GM23338 (cell line): ENCODE measurements at regions not wholly inside any gene's neighbourhood (a gene's known extent, or its start where the extent isn't known, plus 50 kb on each side); places are given as distances from the start of the nearest gene placed in this dataset.

Experiments
- ATAC-seq: fragments of 200-7000 bp; cut with Tn5 transposase; 3 replicates; pipeline ENCODE4 v1.9.1; 2020
- DNase-seq: peaks from one replicate; pipeline ENCODE4 v3.0.0-alpha.2; 2015; ENCODE audit warnings: low spot score
- H2AFZ ChIP-seq: fragments of 200-600 bp; sonication (generic); 2 replicates; pipeline ENCODE4 v1.8.0; 2016; ENCODE audit warnings: antibody characterized with exemption, mild to moderate bottlenecking, moderate library complexity
- H3F3A ChIP-seq: fragments of 200-600 bp; sonication (generic); replicated peaks from 2 replicates; pipeline ENCODE4 v1.8.0; 2017; ENCODE audit warnings: antibody characterized with exemption, mixed run types, low read depth
- H3K27ac ChIP-seq: fragments of 200-600 bp; sonication (generic); 2 replicates; pipeline ENCODE4 v1.6.1; 2016; ENCODE audit warnings: low read depth
- H3K27me3 ChIP-seq: fragments of 200-600 bp; sonication (generic); 2 replicates; pipeline ENCODE4 v1.8.0; 2016; ENCODE audit warnings: mild to moderate bottlenecking, mixed run types, moderate library complexity; ENCODE audit not compliant: insufficient read depth
- H3K36me3 ChIP-seq: fragments of 200-600 bp; sonication (generic); 2 replicates; pipeline ENCODE4 v1.8.0; 2016; ENCODE audit warnings: mild to moderate bottlenecking; ENCODE audit not compliant: insufficient read depth
- H3K4me1 ChIP-seq: fragments of 200-600 bp; sonication (generic); 2 replicates; pipeline ENCODE4 v1.8.0; 2016; ENCODE audit warnings: mild to moderate bottlenecking, moderate library complexity; ENCODE audit not compliant: insufficient read depth
- H3K4me2 ChIP-seq: fragments of 200-600 bp; sonication (generic); 2 replicates; pipeline ENCODE4 v1.7.1; 2017; ENCODE audit warnings: mixed run types
- H3K4me3 ChIP-seq: fragments of 200-600 bp; sonication (generic); 2 replicates; pipeline ENCODE4 v1.6.1; 2016; ENCODE audit warnings: mixed run types
- H3K79me2 ChIP-seq: fragments of 200-600 bp; sonication (generic); replicated peaks from 2 replicates; pipeline ENCODE4 v1.8.0; 2017; ENCODE audit warnings: mild to moderate bottlenecking; ENCODE audit not compliant: insufficient read depth
- H3K9me2 ChIP-seq: fragments of 200-600 bp; sonication (generic); 2 replicates; pipeline ENCODE4 v1.8.0; 2017; ENCODE audit not compliant: insufficient read depth
- H4K20me1 ChIP-seq: fragments of 200-600 bp; sonication (generic); replicated peaks from 2 replicates; pipeline ENCODE4 v1.8.0; 2017; ENCODE audit warnings: mild to moderate bottlenecking; ENCODE audit not compliant: insufficient read depth
- H3K27ac Mint-ChIP-seq: 2 replicates; pipeline ENCODE4 v1.8.0; 2020; ENCODE audit warnings: inconsistent platforms, mild to moderate bottlenecking, moderate library complexity, mixed read lengths
- H3K27me3 Mint-ChIP-seq: 3 replicates; pipeline ENCODE4 v1.8.0; 2022; ENCODE audit warnings: low read depth, mild to moderate bottlenecking, moderate library complexity, mixed read lengths, inconsistent platforms; ENCODE audit not compliant: insufficient read depth, poor library complexity
- H3K36me3 Mint-ChIP-seq: 3 replicates; pipeline ENCODE4 v1.8.0; 2021; ENCODE audit warnings: low read depth, mild to moderate bottlenecking, inconsistent platforms, moderate library complexity, mixed read lengths
- H3K4me1 Mint-ChIP-seq: 3 replicates; pipeline ENCODE4 v1.8.0; 2020; ENCODE audit warnings: mild to moderate bottlenecking, inconsistent platforms, mixed read lengths
- H3K4me3 Mint-ChIP-seq: 3 replicates; pipeline ENCODE4 v1.8.0; 2021; ENCODE audit warnings: moderate library complexity, mild to moderate bottlenecking, inconsistent platforms, mixed read lengths
- H3K9me3 Mint-ChIP-seq: 3 replicates; pipeline ENCODE4 v1.8.0; 2020; ENCODE audit warnings: moderate library complexity, mild to moderate bottlenecking, inconsistent platforms, mixed read lengths
- ETS1 ChIP-seq: IDR thresholded peaks from 2 replicates; pipeline ENCODE4 v1.6.1; 2016; ENCODE audit warnings: antibody characterized with exemption
- EZH2 ChIP-seq: fragments of 200-600 bp; sonication (generic); IDR thresholded peaks from one replicate; pipeline ENCODE4 v1.8.0; 2017; ENCODE audit warnings: antibody characterized with exemption, mild to moderate bottlenecking, low read depth; ENCODE audit not compliant: unreplicated experiment
- EZH2phosphoT487 ChIP-seq: fragments of 200-600 bp; sonication (generic); IDR thresholded peaks from one replicate; pipeline ENCODE4 v1.8.1; 2018; ENCODE audit warnings: antibody characterized with exemption; ENCODE audit not compliant: unreplicated experiment
- JUNB ChIP-seq: IDR thresholded peaks from one replicate; pipeline ENCODE4 v1.6.1; 2016; ENCODE audit warnings: antibody characterized with exemption; ENCODE audit not compliant: unreplicated experiment
- NANOG ChIP-seq: IDR thresholded peaks from 2 replicates; pipeline ENCODE4 v1.6.1; 2016; ENCODE audit warnings: antibody characterized with exemption, borderline replicate concordance
- REST ChIP-seq: IDR thresholded peaks from one replicate; pipeline ENCODE4 v1.6.1; 2018; ENCODE audit warnings: antibody characterized with exemption; ENCODE audit not compliant: unreplicated experiment
- STAT1 ChIP-seq: IDR thresholded peaks from one replicate; pipeline ENCODE4 v1.6.1; 2016; ENCODE audit warnings: antibody characterized with exemption; ENCODE audit not compliant: unreplicated experiment
- ZNF331 ChIP-seq: fragments of 250-450 bp; sonication (Bioruptor Pico); IDR thresholded peaks from 2 replicates; pipeline ENCODE4 v1.5.0; 2020; ENCODE audit warnings: low read depth, mild to moderate bottlenecking, moderate library complexity
- ZNF462 ChIP-seq: fragments of 250-450 bp; sonication (Bioruptor Pico); IDR thresholded peaks from 2 replicates; pipeline ENCODE4 v1.5.0; 2020; ENCODE audit warnings: mild to moderate bottlenecking, moderate library complexity
- TF ChIP-seq, protein P1 (sequence below), 2 experiments: fragments of 200-600 bp in 1 of 2; sonication (generic) in 1 of 2; conservative IDR thresholded peaks; 2 replicates each; pipeline versions ENCODE4 v1.5.1 to v1.6.1; 2016 to 2017; ENCODE audit warnings: antibody characterized with exemption in 2 of 2, low read depth in 2 of 2, mild to moderate bottlenecking in 2 of 2, moderate library complexity in 1 of 2

- TF ChIP-seq, protein P1, sequence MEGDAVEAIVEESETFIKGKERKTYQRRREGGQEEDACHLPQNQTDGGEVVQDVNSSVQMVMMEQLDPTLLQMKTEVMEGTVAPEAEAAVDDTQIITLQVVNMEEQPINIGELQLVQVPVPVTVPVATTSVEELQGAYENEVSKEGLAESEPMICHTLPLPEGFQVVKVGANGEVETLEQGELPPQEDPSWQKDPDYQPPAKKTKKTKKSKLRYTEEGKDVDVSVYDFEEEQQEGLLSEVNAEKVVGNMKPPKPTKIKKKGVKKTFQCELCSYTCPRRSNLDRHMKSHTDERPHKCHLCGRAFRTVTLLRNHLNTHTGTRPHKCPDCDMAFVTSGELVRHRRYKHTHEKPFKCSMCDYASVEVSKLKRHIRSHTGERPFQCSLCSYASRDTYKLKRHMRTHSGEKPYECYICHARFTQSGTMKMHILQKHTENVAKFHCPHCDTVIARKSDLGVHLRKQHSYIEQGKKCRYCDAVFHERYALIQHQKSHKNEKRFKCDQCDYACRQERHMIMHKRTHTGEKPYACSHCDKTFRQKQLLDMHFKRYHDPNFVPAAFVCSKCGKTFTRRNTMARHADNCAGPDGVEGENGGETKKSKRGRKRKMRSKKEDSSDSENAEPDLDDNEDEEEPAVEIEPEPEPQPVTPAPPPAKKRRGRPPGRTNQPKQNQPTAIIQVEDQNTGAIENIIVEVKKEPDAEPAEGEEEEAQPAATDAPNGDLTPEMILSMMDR (conservative IDR thresholded peaks at IDR 0.05; ENCODE audit: low read depth in 2 of 2), result no peak
- TF ChIP-seq NANOG (no peak), EZH2 (no peak)
Measured at GRCh38 chr9:99375481-99375880, 153.4 kb downstream of the SEC61B start (continued).

- H3K4me1 Mint-ChIP-seq, result peaks cover 7% of the 10 kb centered on the region; the same call in 2 of the 3 replicates
- Histone ChIP-seq H3F3A (no peaks in the 10 kb centered on the region), H3K36me3 (no peaks in the 10 kb centered on the region), H3K4me1 (no peaks in the 10 kb centered on the region), H3K4me3 (no peak overlapping the region), H2AFZ (peak overlapping the region; percentile 32; the same call in 1 of the 2 replicates), H3K27ac (no peak overlapping the region), H3K27me3 (no peaks in the 10 kb centered on the region), H3K79me2 (no peaks in the 10 kb centered on the region), H4K20me1 (no peaks in the 10 kb centered on the region), H3K4me2 (no peak overlapping the region), H3K9me2 (no peaks in the 10 kb centered on the region; the same call in 1 of the 2 replicates)
- no peaks in the 10 kb centered on the region for H3K36me3 Mint-ChIP-seq
- no peaks in the 10 kb centered on the region for H3K9me3 Mint-ChIP-seq
- DNase-seq (peak; percentile 28), ATAC-seq (peak; percentile 60)
- no peak overlapping the region for H3K4me3 Mint-ChIP-seq
- H3K27ac Mint-ChIP-seq, result 0 out of 2 replicates have a peak overlapping the region, but pooled peaks have one; percentile 33
- H3K27me3 Mint-ChIP-seq, result no peaks in the 10 kb centered on the region
- TF ChIP-seq NANOG, result no peak
- TF ChIP-seq ETS1, result no peak
- no peak for TF ChIP-seq ZNF462 (CRISPR knock-in tag)
- TF ChIP-seq REST, result no peak
- TF ChIP-seq EZH2, result no peak
- no peak for TF ChIP-seq ZNF331 (CRISPR knock-in tag)
- no peak for TF ChIP-seq EZH2phosphoT487
- no peak for TF ChIP-seq STAT1
- TF ChIP-seq JUNB, result no peak
Measured at GRCh38 chr9:99377790-99378775, 156.0 kb downstream of the SEC61B start.
